K562 (cell line): ENCODE measurements at regions not wholly inside any gene's neighbourhood (a gene's known extent, or its start where the extent isn't known, plus 50 kb on each side); places are given as distances from the start of the nearest gene placed in this dataset.

ENCODE experiments used
- ASH1L ChIP-seq: fragments of 450-650 bp; IDR thresholded peaks from 2 replicates; pipeline ENCODE4 v1.6.1; 2018; ENCODE audit warnings: borderline replicate concordance, mild to moderate bottlenecking, low read depth; ENCODE audit not compliant: partially characterized antibody
- BRD9 ChIP-seq: fragments of 450-650 bp; IDR thresholded peaks from 2 replicates; pipeline ENCODE4 v1.6.1; 2018; ENCODE audit warnings: low read depth; ENCODE audit not compliant: partially characterized antibody
- CXXC5 ChIP-seq: fragments of 250-450 bp; sonication (Bioruptor Pico); IDR thresholded peaks from 2 replicates; pipeline ENCODE4 v1.8.0; 2022; ENCODE audit warnings: inconsistent platforms, mild to moderate bottlenecking, moderate library complexity
- ESRRA ChIP-seq: fragments of 450-650 bp; IDR thresholded peaks from 2 replicates; pipeline ENCODE4 v1.6.1; 2014; ENCODE audit warnings: low read depth, mild to moderate bottlenecking, moderate library complexity, borderline replicate concordance
- ESRRB ChIP-seq: fragments of 250-450 bp; sonication (Bioruptor Pico); IDR thresholded peaks from 2 replicates; pipeline ENCODE4 v1.5.0; 2020; ENCODE audit warnings: mild to moderate bottlenecking, moderate library complexity, borderline replicate concordance
- FIP1L1 ChIP-seq: fragments of 200-400 bp; formaldehyde crosslinking; IDR thresholded peaks from 2 replicates; pipeline ENCODE4 v1.6.1; 2018; ENCODE audit warnings: mild to moderate bottlenecking, low read depth, low read length; ENCODE audit not compliant: poor library complexity, severe bottlenecking
- FOXO4 ChIP-seq: fragments of 450-650 bp; formaldehyde crosslinking; IDR thresholded peaks from 2 replicates; pipeline ENCODE4 v1.4.0; 2020; ENCODE audit warnings: mild to moderate bottlenecking, moderate library complexity
- GMEB1 ChIP-seq: fragments of 250-450 bp; sonication (Bioruptor Pico); IDR thresholded peaks from 2 replicates; pipeline ENCODE4 v1.4.0; 2020; ENCODE audit warnings: mild to moderate bottlenecking
- HES1 ChIP-seq: fragments of 450-650 bp; IDR thresholded peaks from 2 replicates; pipeline ENCODE4 v1.6.1; 2016; ENCODE audit warnings: low read depth, mild to moderate bottlenecking, moderate library complexity
- KLF6 ChIP-seq: fragments of 250-450 bp; sonication (Bioruptor Pico); IDR thresholded peaks from 2 replicates; pipeline ENCODE4 v1.4.0; 2020; ENCODE audit warnings: mild to moderate bottlenecking, moderate library complexity, borderline replicate concordance
- NCOA6 ChIP-seq: fragments of 450-650 bp; IDR thresholded peaks from 2 replicates; pipeline ENCODE4 v1.6.1; 2017; ENCODE audit warnings: mild to moderate bottlenecking
- PHB ChIP-seq: fragments of 250-450 bp; sonication (Bioruptor Pico); IDR thresholded peaks from 2 replicates; pipeline ENCODE4 v1.5.0; 2021
- PHTF2 ChIP-seq: fragments of 250-450 bp; sonication (Bioruptor Pico); IDR thresholded peaks from 2 replicates; pipeline ENCODE4 v1.5.0; 2021; ENCODE audit warnings: mild to moderate bottlenecking
- SFPQ ChIP-seq: fragments of 200-400 bp; formaldehyde crosslinking; IDR thresholded peaks from 2 replicates; pipeline ENCODE4 v1.6.1; 2017; ENCODE audit warnings: mild to moderate bottlenecking, low read depth, low read length, moderate library complexity
- SIN3B ChIP-seq: fragments of 450-650 bp; IDR thresholded peaks from 2 replicates; pipeline ENCODE4 v1.6.1; 2017; ENCODE audit warnings: low read depth, mild to moderate bottlenecking, moderate library complexity
- SMAD4 ChIP-seq: fragments of 250-450 bp; sonication (Bioruptor Pico); conservative IDR thresholded peaks from 2 replicates; pipeline ENCODE4 v1.8.0; 2021; ENCODE audit warnings: inconsistent platforms, mild to moderate bottlenecking, moderate library complexity
- SMARCA5 ChIP-seq: fragments of 450-650 bp; IDR thresholded peaks from 2 replicates; pipeline ENCODE4 v1.6.1; 2016
- STAT6 ChIP-seq: sonication (generic); formaldehyde crosslinking; IDR thresholded peaks from 2 replicates; pipeline ENCODE4 v1.8.1; 2023; ENCODE audit warnings: mild to moderate bottlenecking, missing genetic modification reagents
- XRCC4 ChIP-seq: IDR thresholded peaks from one replicate; pipeline ENCODE4 v1.6.1; 2011; ENCODE audit not compliant: insufficient read depth, insufficient read length; ENCODE audit errors: extremely low read depth
- ZFP30 ChIP-seq: fragments of 250-450 bp; sonication (Bioruptor Pico); IDR thresholded peaks from 2 replicates; pipeline ENCODE4 v1.8.0; 2022; ENCODE audit warnings: moderate library complexity, mild to moderate bottlenecking, inconsistent platforms, borderline replicate concordance

GRCh38 chr6:39992861-39993622, 58.8 kb upstream of the MOCS1 start (continued):
- no peak; the same call in 1 of the 2 replicates for TF ChIP-seq GMEB1 (CRISPR knock-in tag)
- TF ChIP-seq PHTF2 (CRISPR knock-in tag), result no peak
- no peak for TF ChIP-seq XRCC4
- TF ChIP-seq BRD9, result no peak
- TF ChIP-seq FIP1L1, result no peak
- TF ChIP-seq SFPQ, result no peak
- TF ChIP-seq ESRRB (CRISPR knock-in tag), result no peak
- peak; percentile 85 for TF ChIP-seq ESRRA
- no peak for TF ChIP-seq ZFP30 (CRISPR knock-in tag)
- no peak for TF ChIP-seq NCOA6
- no peak for TF ChIP-seq PHB
- no peak for TF ChIP-seq SIN3B
- TF ChIP-seq KLF6 (CRISPR knock-in tag), result no peak; the same call in 1 of the 2 replicates
- TF ChIP-seq STAT6 (CRISPR knock-in tag), result no peak
- TF ChIP-seq SMAD4 (CRISPR knock-in tag), result peak; percentile 91
- no peak for TF ChIP-seq FOXO4 (CRISPR knock-in tag)
- no peak for TF ChIP-seq ASH1L
- TF ChIP-seq SMARCA5, result no peak
- no peak for TF ChIP-seq HES1
- peak; percentile 77 for TF ChIP-seq CXXC5 (CRISPR knock-in tag)
